ENCODE measurements at regions not wholly inside any gene's neighbourhood (a gene's known extent, or its start where the extent isn't known, plus 50 kb on each side); places are given as distances from the start of the nearest gene placed in this dataset.

- TF ChIP-seq, protein P1, sequence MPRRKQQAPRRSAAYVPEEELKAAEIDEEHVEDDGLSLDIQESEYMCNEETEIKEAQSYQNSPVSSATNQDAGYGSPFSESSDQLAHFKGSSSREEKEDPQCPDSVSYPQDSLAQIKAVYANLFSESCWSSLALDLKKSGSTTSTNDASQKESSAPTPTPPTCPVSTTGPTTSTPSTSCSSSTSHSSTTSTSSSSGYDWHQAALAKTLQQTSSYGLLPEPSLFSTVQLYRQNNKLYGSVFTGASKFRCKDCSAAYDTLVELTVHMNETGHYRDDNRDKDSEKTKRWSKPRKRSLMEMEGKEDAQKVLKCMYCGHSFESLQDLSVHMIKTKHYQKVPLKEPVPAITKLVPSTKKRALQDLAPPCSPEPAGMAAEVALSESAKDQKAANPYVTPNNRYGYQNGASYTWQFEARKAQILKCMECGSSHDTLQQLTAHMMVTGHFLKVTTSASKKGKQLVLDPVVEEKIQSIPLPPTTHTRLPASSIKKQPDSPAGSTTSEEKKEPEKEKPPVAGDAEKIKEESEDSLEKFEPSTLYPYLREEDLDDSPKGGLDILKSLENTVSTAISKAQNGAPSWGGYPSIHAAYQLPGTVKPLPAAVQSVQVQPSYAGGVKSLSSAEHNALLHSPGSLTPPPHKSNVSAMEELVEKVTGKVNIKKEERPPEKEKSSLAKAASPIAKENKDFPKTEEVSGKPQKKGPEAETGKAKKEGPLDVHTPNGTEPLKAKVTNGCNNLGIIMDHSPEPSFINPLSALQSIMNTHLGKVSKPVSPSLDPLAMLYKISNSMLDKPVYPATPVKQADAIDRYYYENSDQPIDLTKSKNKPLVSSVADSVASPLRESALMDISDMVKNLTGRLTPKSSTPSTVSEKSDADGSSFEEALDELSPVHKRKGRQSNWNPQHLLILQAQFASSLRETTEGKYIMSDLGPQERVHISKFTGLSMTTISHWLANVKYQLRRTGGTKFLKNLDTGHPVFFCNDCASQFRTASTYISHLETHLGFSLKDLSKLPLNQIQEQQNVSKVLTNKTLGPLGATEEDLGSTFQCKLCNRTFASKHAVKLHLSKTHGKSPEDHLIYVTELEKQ (tag by site-specific recombination; IDR thresholded peaks at IDR 0.05; ENCODE audit: borderline replicate concordance) = no peak
These were observed 134.7 kb upstream of the SLIT3 start (continued) for GRCh38 chr5:169435506-169436229.

DNA sequence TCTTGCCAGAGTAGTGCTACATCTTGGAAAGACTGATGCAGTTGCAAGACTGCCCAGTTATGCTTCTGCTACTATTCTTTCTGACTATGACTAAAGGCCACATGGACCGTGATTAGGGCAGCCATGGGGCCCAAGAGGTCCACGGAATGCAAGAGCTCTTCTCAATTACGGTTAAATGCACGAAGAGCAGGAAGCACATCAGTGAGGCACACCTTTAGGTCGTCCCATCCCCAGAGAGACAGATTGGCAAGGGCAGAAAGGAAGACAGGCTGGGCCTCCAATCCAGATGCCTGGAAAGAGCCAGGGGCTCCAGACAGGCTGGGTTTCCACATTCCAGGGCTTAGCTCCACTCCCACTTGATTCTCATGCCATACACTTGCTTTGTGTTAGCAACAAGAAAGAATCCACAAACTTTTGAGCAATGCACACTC, 132.3 kb upstream of the SLIT3 start:
- H3K4me3 ChIP-seq (ENCODE audit: low read depth, low read length) = no peak overlapping the region
- H3K36me3 ChIP-seq (ENCODE audit: control insufficient read depth in 2 of 2, insufficient read depth in 1 of 2, low read length in 2 of 2) = no peaks in the 10 kb centered on the region
- POLR2A ChIA-PET = no interaction called here
- no peaks in the 10 kb centered on the region for H3K4me1 ChIP-seq (ENCODE audit: control insufficient read depth, insufficient read depth, low read length)
- H3K27ac ChIP-seq (ENCODE audit: extremely low read depth, low read depth, low read length) = no peak overlapping the region
- CTCF ChIA-PET = no interaction called here
- TF ChIP-seq ZNF585B (tag by site-specific recombination; IDR thresholded peaks at IDR 0.05) (no peak), ZNF175 (tag by site-specific recombination; IDR thresholded peaks at IDR 0.05) (no peak), MYNN (tag by site-specific recombination; IDR thresholded peaks at IDR 0.05; ENCODE audit: borderline replicate concordance) (no peak), ZNF830 (tag by site-specific recombination; IDR thresholded peaks at IDR 0.05; ENCODE audit: low read depth) (no peak), ZNF514 (tag by site-specific recombination; IDR thresholded peaks at IDR 0.05) (no peak), ZNF37A (tag by site-specific recombination; IDR thresholded peaks at IDR 0.05) (no peak), ZNF558 (tag by site-specific recombination; IDR thresholded peaks at IDR 0.05) (no peak), ZNF571 (tag by site-specific recombination; IDR thresholded peaks at IDR 0.05) (no peak), ZNF555 (tag by site-specific recombination; conservative IDR thresholded peaks at IDR 0.05) (no peak), ZNF426 (tag by site-specific recombination; IDR thresholded peaks at IDR 0.05) (no peak), TCF7L2 (IDR thresholded peaks at IDR 0.05; ENCODE audit: borderline replicate concordance, low read depth, low read length) (no peak), ZNF248 (tag by site-specific recombination; IDR thresholded peaks at IDR 0.05) (no peak), ZNF423 (tag by site-specific recombination; IDR thresholded peaks at IDR 0.05) (no peak), ZNF776 (tag by site-specific recombination; IDR thresholded peaks at IDR 0.05; ENCODE audit: borderline replicate concordance) (no peak), ZNF138 (tag by site-specific recombination; IDR thresholded peaks at IDR 0.05; ENCODE audit: borderline replicate concordance) (no peak)
- TF ChIP-seq, protein P2, sequence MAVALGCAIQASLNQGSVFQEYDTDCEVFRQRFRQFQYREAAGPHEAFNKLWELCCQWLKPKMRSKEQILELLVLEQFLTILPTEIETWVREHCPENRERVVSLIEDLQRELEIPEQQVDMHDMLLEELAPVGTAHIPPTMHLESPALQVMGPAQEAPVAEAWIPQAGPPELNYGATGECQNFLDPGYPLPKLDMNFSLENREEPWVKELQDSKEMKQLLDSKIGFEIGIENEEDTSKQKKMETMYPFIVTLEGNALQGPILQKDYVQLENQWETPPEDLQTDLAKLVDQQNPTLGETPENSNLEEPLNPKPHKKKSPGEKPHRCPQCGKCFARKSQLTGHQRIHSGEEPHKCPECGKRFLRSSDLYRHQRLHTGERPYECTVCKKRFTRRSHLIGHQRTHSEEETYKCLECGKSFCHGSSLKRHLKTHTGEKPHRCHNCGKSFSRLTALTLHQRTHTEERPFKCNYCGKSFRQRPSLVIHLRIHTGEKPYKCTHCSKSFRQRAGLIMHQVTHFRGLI (tag by site-specific recombination; IDR thresholded peaks at IDR 0.05) = no peak
- no peaks in the 10 kb centered on the region for H3K9me3 ChIP-seq (ENCODE audit: control insufficient read depth, insufficient read depth, low read depth, low read length)

DNA sequence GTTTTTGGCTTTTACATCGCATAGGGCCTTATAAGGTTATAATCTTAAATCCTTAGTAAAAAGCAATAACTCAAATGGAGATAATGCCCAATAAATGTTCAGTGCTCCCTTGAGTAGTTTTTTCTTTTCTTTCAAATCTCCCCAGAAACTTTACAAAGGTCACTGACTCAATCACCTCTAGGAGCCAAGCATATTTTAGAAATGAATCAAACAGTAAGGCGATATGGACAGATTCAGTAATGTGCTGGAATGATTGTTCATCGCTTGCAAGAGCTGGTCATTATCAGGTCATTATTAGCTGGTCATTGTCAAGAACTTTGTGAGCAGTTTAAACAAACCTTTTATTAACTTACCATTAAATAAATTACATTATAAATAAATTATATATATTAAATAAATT, 130.4 kb upstream of the SLIT3 start:
- H3K4me3 ChIP-seq (ENCODE audit: low read depth, low read length) = no peak overlapping the region
- no peaks in the 10 kb centered on the region for H3K36me3 ChIP-seq (ENCODE audit: control insufficient read depth in 2 of 2, insufficient read depth in 1 of 2, low read length in 2 of 2)
- H3K9me3 ChIP-seq (ENCODE audit: control insufficient read depth, insufficient read depth, low read depth, low read length) = no peaks in the 10 kb centered on the region
- POLR2A ChIA-PET = no interaction called here
- no peaks in the 10 kb centered on the region for H3K4me1 ChIP-seq (ENCODE audit: control insufficient read depth, insufficient read depth, low read length)
- CTCF ChIA-PET = no interaction called here
- no peak overlapping the region for H3K27ac ChIP-seq (ENCODE audit: extremely low read depth, low read depth, low read length)
- TF ChIP-seq ZNF302 (tag by site-specific recombination; IDR thresholded peaks at IDR 0.05; ENCODE audit: low read depth) (no peak), ZNF148 (tag by site-specific recombination; IDR thresholded peaks at IDR 0.05; ENCODE audit: borderline replicate concordance) (no peak), ZNF350 (tag by site-specific recombination; IDR thresholded peaks at IDR 0.05) (no peak), ZNF621 (tag by site-specific recombination; IDR thresholded peaks at IDR 0.05) (no peak), ZNF146 (tag by site-specific recombination; IDR thresholded peaks at IDR 0.05) (no peak)
- TF ChIP-seq, protein P3, sequence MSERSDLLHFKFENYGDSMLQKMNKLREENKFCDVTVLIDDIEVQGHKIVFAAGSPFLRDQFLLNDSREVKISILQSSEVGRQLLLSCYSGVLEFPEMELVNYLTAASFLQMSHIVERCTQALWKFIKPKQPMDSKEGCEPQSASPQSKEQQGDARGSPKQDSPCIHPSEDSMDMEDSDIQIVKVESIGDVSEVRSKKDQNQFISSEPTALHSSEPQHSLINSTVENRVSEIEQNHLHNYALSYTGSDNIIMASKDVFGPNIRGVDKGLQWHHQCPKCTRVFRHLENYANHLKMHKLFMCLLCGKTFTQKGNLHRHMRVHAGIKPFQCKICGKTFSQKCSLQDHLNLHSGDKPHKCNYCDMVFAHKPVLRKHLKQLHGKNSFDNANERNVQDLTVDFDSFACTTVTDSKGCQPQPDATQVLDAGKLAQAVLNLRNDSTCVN (tag by site-specific recombination; optimal IDR thresholded peaks at IDR 0.05) = no peak
- TF ChIP-seq, protein P4, sequence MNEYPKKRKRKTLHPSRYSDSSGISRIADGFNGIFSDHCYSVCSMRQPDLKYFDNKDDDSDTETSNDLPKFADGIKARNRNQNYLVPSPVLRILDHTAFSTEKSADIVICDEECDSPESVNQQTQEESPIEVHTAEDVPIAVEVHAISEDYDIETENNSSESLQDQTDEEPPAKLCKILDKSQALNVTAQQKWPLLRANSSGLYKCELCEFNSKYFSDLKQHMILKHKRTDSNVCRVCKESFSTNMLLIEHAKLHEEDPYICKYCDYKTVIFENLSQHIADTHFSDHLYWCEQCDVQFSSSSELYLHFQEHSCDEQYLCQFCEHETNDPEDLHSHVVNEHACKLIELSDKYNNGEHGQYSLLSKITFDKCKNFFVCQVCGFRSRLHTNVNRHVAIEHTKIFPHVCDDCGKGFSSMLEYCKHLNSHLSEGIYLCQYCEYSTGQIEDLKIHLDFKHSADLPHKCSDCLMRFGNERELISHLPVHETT (tag by site-specific recombination; IDR thresholded peaks at IDR 0.05) = no peak

All from HEK293 (cell line).